Progenitor cell of endocrine pancreas (in vitro differentiated cells): ENCODE measurements at regions not wholly inside any gene's neighbourhood (a gene's known extent, or its start where the extent isn't known, plus 50 kb on each side); places are given as distances from the start of the nearest gene placed in this dataset.

Experiments used
- DNase-seq: peaks from one replicate; pipeline ENCODE4 v3.0.0; 2021; ENCODE audit warnings: low spot score; ENCODE audit not compliant: unreplicated experiment
- H3K27ac Mint-ChIP-seq: 2 replicates; pipeline ENCODE4 v1.8.0; 2021; ENCODE audit warnings: mild to moderate bottlenecking, moderate library complexity, mixed read lengths
- H3K27me3 Mint-ChIP-seq: 2 replicates; pipeline ENCODE4 v1.8.0; 2021; ENCODE audit warnings: mixed read lengths
- H3K36me3 Mint-ChIP-seq: 2 replicates; pipeline ENCODE4 v1.8.0; 2022; ENCODE audit warnings: mixed read lengths; ENCODE audit not compliant: insufficient read depth
- H3K4me1 Mint-ChIP-seq: 2 replicates; pipeline ENCODE4 v1.8.0; 2021; ENCODE audit warnings: low read depth, mixed read lengths
- H3K4me3 Mint-ChIP-seq: 2 replicates; pipeline ENCODE4 v1.8.0; 2021; ENCODE audit warnings: low read depth, mild to moderate bottlenecking, moderate library complexity, mixed read lengths
- H3K9me3 Mint-ChIP-seq: 2 replicates; pipeline ENCODE4 v1.8.0; 2021; ENCODE audit warnings: low read depth, mixed read lengths
- TF ChIP-seq, protein P1 (sequence below): fragments of 200-600 bp; sonication (generic); IDR thresholded peaks from one replicate; pipeline ENCODE4 v1.5.0; 2021; ENCODE audit warnings: antibody characterized with exemption, mild to moderate bottlenecking; ENCODE audit not compliant: unreplicated experiment

DNA sequence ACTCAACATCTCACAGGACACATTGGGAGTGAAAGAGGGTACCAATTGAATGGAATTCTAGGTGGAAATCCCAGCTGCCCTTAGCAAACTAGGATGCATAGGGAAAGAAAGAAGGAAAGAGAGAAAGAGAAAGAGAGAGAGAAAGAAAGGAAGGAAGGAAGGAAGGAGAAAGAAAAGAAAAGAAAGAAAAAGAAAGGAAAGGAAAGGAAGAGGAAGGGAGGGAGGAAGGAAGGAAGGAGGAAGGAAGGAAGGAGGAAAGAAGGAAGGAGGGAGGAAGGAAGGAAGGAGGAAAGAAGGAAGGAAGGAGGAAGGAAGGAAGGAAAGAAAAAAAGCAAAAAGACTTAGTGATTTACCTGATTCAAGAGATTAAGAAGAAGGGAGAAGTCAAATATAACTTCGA lies 143.9 kb downstream of the SS18 start:
- DNase-seq: no peak
- no peaks in the 10 kb centered on the region for H3K36me3 Mint-ChIP-seq
- TF ChIP-seq, protein P1, sequence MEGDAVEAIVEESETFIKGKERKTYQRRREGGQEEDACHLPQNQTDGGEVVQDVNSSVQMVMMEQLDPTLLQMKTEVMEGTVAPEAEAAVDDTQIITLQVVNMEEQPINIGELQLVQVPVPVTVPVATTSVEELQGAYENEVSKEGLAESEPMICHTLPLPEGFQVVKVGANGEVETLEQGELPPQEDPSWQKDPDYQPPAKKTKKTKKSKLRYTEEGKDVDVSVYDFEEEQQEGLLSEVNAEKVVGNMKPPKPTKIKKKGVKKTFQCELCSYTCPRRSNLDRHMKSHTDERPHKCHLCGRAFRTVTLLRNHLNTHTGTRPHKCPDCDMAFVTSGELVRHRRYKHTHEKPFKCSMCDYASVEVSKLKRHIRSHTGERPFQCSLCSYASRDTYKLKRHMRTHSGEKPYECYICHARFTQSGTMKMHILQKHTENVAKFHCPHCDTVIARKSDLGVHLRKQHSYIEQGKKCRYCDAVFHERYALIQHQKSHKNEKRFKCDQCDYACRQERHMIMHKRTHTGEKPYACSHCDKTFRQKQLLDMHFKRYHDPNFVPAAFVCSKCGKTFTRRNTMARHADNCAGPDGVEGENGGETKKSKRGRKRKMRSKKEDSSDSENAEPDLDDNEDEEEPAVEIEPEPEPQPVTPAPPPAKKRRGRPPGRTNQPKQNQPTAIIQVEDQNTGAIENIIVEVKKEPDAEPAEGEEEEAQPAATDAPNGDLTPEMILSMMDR: no peak
- H3K27ac Mint-ChIP-seq: no peak overlapping the region
- H3K9me3 Mint-ChIP-seq: no peaks in the 10 kb centered on the region
- no peak overlapping the region for H3K4me3 Mint-ChIP-seq
- no peaks in the 10 kb centered on the region for H3K27me3 Mint-ChIP-seq
- no peaks in the 10 kb centered on the region for H3K4me1 Mint-ChIP-seq

DNA sequence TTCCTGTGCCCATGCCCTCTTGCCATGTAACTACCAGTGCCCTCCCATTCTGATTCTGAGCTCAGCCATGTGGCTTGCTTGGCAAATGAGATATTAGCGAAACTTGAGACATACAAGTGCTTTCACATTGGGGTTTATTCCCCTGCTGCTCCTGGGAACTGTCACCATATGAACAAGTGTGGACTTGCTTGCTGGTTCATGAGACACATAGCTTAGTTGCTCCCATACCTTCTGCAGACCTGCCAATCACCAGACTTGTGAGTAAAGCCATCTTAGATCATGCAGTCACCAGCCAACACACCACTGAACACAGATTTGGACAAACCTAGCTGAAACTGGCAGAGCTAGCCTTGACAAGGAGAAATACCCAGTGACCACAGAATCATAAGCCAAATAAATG lies 155.1 kb downstream of the SS18 start:
- no peak for DNase-seq
- Mint-ChIP-seq H3K4me1 (peaks cover 8% of the 10 kb centered on the region), H3K27me3 (peaks cover 6% of the 10 kb centered on the region), H3K4me3 (no peak overlapping the region), H3K36me3 (no peaks in the 10 kb centered on the region), H3K27ac (no peak overlapping the region), H3K9me3 (peaks cover 6% of the 10 kb centered on the region)
- TF ChIP-seq, protein P1: no peak

DNA sequence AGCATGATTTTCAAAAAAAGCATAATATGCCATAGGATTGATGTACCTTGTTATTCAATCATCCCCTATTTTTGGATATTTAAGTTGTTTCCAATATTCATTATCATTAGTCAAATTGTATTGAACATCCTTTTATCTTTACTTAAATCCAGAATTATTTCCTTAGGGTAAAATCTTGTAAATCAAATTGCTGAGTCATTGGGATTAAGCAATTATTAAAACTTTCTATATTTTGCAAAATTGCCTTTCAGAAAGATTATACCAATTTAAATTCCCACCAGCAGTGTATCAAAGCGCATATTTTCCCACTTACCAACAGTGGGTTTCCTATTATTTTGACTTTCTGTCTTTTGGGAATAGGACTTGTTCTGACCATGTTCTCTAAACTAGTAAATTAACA lies 159.3 kb downstream of the SS18 start:
- H3K4me1 Mint-ChIP-seq: peaks cover 8% of the 10 kb centered on the region
- H3K9me3 Mint-ChIP-seq: no peaks in the 10 kb centered on the region
- TF ChIP-seq, protein P1: no peak
- H3K4me3 Mint-ChIP-seq: no peak overlapping the region
- no peaks in the 10 kb centered on the region for H3K36me3 Mint-ChIP-seq
- no peak for DNase-seq
- no peak overlapping the region for H3K27ac Mint-ChIP-seq
- H3K27me3 Mint-ChIP-seq: no peaks in the 10 kb centered on the region

- no peaks in the 10 kb centered on the region for H3K36me3 Mint-ChIP-seq
- H3K27ac Mint-ChIP-seq: no peak overlapping the region
- peaks cover 8% of the 10 kb centered on the region for H3K4me1 Mint-ChIP-seq
- no peaks in the 10 kb centered on the region for H3K9me3 Mint-ChIP-seq
- no peak for DNase-seq
- no peak overlapping the region for H3K4me3 Mint-ChIP-seq
- TF ChIP-seq, protein P1: no peak
- no peaks in the 10 kb centered on the region for H3K27me3 Mint-ChIP-seq
These were observed 160.6 kb downstream of the SS18 start for GRCh38 chr18:25929787-25930186.

DNA sequence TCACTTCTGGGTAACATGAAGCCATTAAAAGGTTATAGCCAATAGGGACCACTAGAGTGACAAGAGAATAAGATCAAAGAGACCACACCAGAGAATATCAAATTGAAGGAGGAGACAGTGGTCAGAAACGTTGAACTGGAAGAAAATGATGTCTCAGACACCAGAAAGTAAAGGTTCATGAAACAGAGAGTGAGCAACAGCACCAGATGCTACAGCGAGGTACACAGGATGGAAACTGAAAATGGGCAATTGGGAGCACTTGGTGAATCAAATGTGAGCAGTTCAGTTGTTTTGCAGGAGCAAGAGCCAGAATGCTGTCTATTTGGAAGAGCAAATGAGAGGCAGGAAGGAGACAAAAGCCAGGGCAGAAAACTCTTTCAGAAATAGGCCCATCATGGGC lies 162.6 kb downstream of the SS18 start:
- TF ChIP-seq, protein P1: no peak
- Mint-ChIP-seq H3K9me3 (no peaks in the 10 kb centered on the region), H3K4me1 (peaks cover 8% of the 10 kb centered on the region), H3K36me3 (no peaks in the 10 kb centered on the region), H3K4me3 (no peak overlapping the region), H3K27me3 (peaks cover 7% of the 10 kb centered on the region), H3K27ac (no peak overlapping the region)
- DNase-seq: no peak
